HL-60 (cell line): ENCODE measurements at regions not wholly inside any gene's neighbourhood (a gene's known extent, or its start where the extent isn't known, plus 50 kb on each side); places are given as distances from the start of the nearest gene placed in this dataset.

Experiments used
- POLR2AphosphoS5 ChIP-seq: IDR thresholded peaks from 2 replicates; pipeline ENCODE4 v1.6.1; 2012; ENCODE audit warnings: low read depth
- TF ChIP-seq, protein P1 (sequence below): IDR thresholded peaks from one replicate; pipeline ENCODE4 v1.5.1; 2011; ENCODE audit warnings: low read length, control low read depth, inconsistent platforms; ENCODE audit not compliant: insufficient read depth

DNA sequence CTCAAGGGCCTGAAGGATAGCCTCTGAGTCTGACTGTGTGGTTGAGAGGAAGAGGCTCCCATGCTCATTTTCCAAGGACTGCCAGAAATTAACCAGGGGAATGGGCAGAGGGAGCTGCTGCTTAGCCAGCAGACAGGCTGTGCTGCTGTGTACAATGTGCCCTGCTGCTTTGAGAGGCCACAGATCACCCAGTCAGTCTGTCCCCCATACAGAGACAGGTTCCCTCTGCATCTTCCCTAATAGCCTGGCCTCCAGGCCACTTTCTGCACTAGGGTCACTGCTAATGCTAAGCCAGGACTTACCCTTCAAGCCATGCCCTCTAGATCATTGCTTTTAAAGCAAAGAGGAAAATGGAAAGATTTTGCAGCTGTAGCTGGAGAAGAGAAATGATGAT lies 341.1 kb downstream of the CYRIA start:
- TF ChIP-seq, protein P1, sequence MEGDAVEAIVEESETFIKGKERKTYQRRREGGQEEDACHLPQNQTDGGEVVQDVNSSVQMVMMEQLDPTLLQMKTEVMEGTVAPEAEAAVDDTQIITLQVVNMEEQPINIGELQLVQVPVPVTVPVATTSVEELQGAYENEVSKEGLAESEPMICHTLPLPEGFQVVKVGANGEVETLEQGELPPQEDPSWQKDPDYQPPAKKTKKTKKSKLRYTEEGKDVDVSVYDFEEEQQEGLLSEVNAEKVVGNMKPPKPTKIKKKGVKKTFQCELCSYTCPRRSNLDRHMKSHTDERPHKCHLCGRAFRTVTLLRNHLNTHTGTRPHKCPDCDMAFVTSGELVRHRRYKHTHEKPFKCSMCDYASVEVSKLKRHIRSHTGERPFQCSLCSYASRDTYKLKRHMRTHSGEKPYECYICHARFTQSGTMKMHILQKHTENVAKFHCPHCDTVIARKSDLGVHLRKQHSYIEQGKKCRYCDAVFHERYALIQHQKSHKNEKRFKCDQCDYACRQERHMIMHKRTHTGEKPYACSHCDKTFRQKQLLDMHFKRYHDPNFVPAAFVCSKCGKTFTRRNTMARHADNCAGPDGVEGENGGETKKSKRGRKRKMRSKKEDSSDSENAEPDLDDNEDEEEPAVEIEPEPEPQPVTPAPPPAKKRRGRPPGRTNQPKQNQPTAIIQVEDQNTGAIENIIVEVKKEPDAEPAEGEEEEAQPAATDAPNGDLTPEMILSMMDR = no peak
- TF ChIP-seq POLR2AphosphoS5 = no peak
